ENCODE measurements at regions not wholly inside any gene's neighbourhood (a gene's known extent, or its start where the extent isn't known, plus 50 kb on each side); places are given as distances from the start of the nearest gene placed in this dataset.

DNA sequence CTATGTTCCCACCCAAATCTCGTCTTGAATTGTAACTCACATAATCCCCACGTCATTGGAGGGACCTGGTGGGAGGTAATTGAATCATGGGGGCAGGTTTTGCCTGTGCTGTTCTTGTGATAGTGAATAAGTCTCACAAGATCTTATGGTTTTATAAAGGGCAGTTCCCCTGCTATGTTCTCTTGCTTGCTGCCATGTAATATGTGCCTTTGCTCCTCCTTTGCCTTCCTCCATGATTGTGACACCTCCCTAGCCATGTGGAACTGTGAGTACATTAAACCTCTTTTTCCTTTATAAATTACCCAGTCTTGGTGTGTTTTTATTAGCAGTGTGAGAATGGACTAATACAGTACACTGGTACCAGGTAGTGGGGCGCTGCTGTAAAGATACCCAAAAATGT is 177.6 kb upstream of the SYT10 start:
- no peak for TF ChIP-seq CTCF (IDR thresholded peaks at IDR 0.05)
- no peak for TF ChIP-seq POLR2A (IDR thresholded peaks at IDR 0.05)
- TF ChIP-seq POLR2AphosphoS5 (IDR thresholded peaks at IDR 0.05): no peak
